Activated CD4-positive, alpha-beta T cell treated with anti-CD3 and anti-CD28 coated beads for 48 hours (primary cell): ENCODE measurements at regions not wholly inside any gene's neighbourhood (a gene's known extent, or its start where the extent isn't known, plus 50 kb on each side); places are given as distances from the start of the nearest gene placed in this dataset.

Experiments used
- DNase-seq: peaks from one replicate; pipeline ENCODE4 v3.0.0-alpha.2; 2020

GRCh38 chr16:85396879-85397871, 215.9 kb upstream of the GSE1 start:
- peak; percentile 33 for DNase-seq

- DNase-seq = no peak
Observed at GRCh38 chr16:85398050-85398451, 215.1 kb upstream of the GSE1 start.

- DNase-seq = no peak
Observed at GRCh38 chr16:85398688-85399582, 214.2 kb upstream of the GSE1 start.

- DNase-seq = no peak
Observed at GRCh38 chr16:85399583-85400284, 213.4 kb upstream of the GSE1 start.

- DNase-seq = no peak
Observed at GRCh38 chr16:85400305-85401205, 212.6 kb upstream of the GSE1 start.

GRCh38 chr16:85401370-85401916, 211.7 kb upstream of the GSE1 start:
- peak; percentile 1 for DNase-seq

GRCh38 chr16:85401917-85402766, 211.0 kb upstream of the GSE1 start:
- peak; percentile 1 for DNase-seq

- DNase-seq = peak; percentile 4
Observed at GRCh38 chr16:85402910-85403692, 210.0 kb upstream of the GSE1 start.

- DNase-seq = no peak
Observed at GRCh38 chr16:85403693-85404092, 209.4 kb upstream of the GSE1 start.

GRCh38 chr16:85412911-85413520, 200.1 kb upstream of the GSE1 start:
- no peak for DNase-seq

- DNase-seq = peak; percentile 35
Observed at GRCh38 chr16:85413691-85414663, 199.1 kb upstream of the GSE1 start.

- DNase-seq = no peak
Observed at GRCh38 chr16:85415196-85416090, 197.7 kb upstream of the GSE1 start.

- peak; percentile 88 for DNase-seq
Observed at GRCh38 chr16:85416228-85417109, 196.7 kb upstream of the GSE1 start.

GRCh38 chr16:85417156-85417860, 195.8 kb upstream of the GSE1 start:
- no peak for DNase-seq

- no peak for DNase-seq
Observed at GRCh38 chr16:85418978-85419491, 194.1 kb upstream of the GSE1 start.
